ENCODE measurements at regions not wholly inside any gene's neighbourhood (a gene's known extent, or its start where the extent isn't known, plus 50 kb on each side); places are given as distances from the start of the nearest gene placed in this dataset.

- Histone ChIP-seq H3K4me3 (replicated peaks; ENCODE audit: insufficient read depth, low read length) (no peak overlapping the region), H3K27me3 (ENCODE audit: insufficient read depth, poor library complexity, severe bottlenecking) (peaks cover 3% of the 10 kb centered on the region), H3K27ac (replicated peaks) (no peak overlapping the region)
- DNase-seq (ENCODE audit: low read depth in 1 of 2, low spot score in 1 of 2), result peak in 1 of 2 experiments; percentile 21
- no peak for TF ChIP-seq SPI1 (IDR thresholded peaks at IDR 0.05; ENCODE audit: borderline replicate concordance, low read depth)
- no peak for TF ChIP-seq REST (IDR thresholded peaks at IDR 0.05; ENCODE audit: insufficient replicate concordance, low read depth)
- no peak for TF ChIP-seq GABPA (IDR thresholded peaks at IDR 0.05; ENCODE audit: low read depth)
- TF ChIP-seq CTCF (IDR thresholded peaks at IDR 0.05; ENCODE audit: insufficient read depth, low read length), result no peak
These were observed 79.9 kb upstream of the NAA20 start for GRCh38 chr20:19937218-19937617.

GRCh38 chr20:19937651-19938420 lies 79.3 kb upstream of the NAA20 start:
- peak in 1 of 2 experiments; percentile 74 for DNase-seq (ENCODE audit: low read depth in 1 of 2, low spot score in 1 of 2)
- H3K27ac ChIP-seq (replicated peaks), result no peak overlapping the region
- TF ChIP-seq CTCF (IDR thresholded peaks at IDR 0.05; ENCODE audit: insufficient read depth, low read length), result no peak
- TF ChIP-seq SPI1 (IDR thresholded peaks at IDR 0.05; ENCODE audit: borderline replicate concordance, low read depth), result no peak
- peak; percentile 88 for TF ChIP-seq POLR2AphosphoS5 (IDR thresholded peaks at IDR 0.05; ENCODE audit: low read depth)
- H3K4me3 ChIP-seq (replicated peaks; ENCODE audit: insufficient read depth, low read length), result no peak overlapping the region
- H3K27me3 ChIP-seq (ENCODE audit: insufficient read depth, poor library complexity, severe bottlenecking), result peaks cover 3% of the 10 kb centered on the region

GRCh38 chr20:19938421-19939090 lies 78.6 kb upstream of the NAA20 start:
- H3K4me3 ChIP-seq (replicated peaks; ENCODE audit: insufficient read depth, low read length), result no peak overlapping the region
- H3K27ac ChIP-seq (replicated peaks), result no peak overlapping the region
- DNase-seq (ENCODE audit: low read depth in 1 of 2, low spot score in 1 of 2), result no peak
- peaks cover 3% of the 10 kb centered on the region for H3K27me3 ChIP-seq (ENCODE audit: insufficient read depth, poor library complexity, severe bottlenecking)
- no peak for TF ChIP-seq SPI1 (IDR thresholded peaks at IDR 0.05; ENCODE audit: borderline replicate concordance, low read depth)
- TF ChIP-seq GABPA (IDR thresholded peaks at IDR 0.05; ENCODE audit: low read depth), result no peak
- TF ChIP-seq REST (IDR thresholded peaks at IDR 0.05; ENCODE audit: insufficient replicate concordance, low read depth), result no peak
- no peak for TF ChIP-seq POLR2AphosphoS5 (IDR thresholded peaks at IDR 0.05; ENCODE audit: low read depth)
- no peak for TF ChIP-seq CTCF (IDR thresholded peaks at IDR 0.05; ENCODE audit: insufficient read depth, low read length)
